Left hindlimb (tissue), 1 donor: ENCODE measurements at regions not wholly inside any gene's neighbourhood (a gene's known extent, or its start where the extent isn't known, plus 50 kb on each side); places are given as distances from the start of the nearest gene placed in this dataset.
"Not testable (repeated sequence)": the region's sequence is repeated elsewhere in the genome, so short reads cannot be mapped to it uniquely, and the experiment has no call there.

Experiments
- DNase-seq: peaks from one replicate; pipeline ENCODE4 v3.0.0-alpha.2; 2018

GRCh38 chr12:56872366-56872765 lies 61.8 kb downstream of the SDR9C7 start:
- DNase-seq = no peak

GRCh38 chr12:56867216-56867615 lies 67.0 kb downstream of the SDR9C7 start:
- no peak for DNase-seq

GRCh38 chr12:56866493-56866892 lies 67.7 kb downstream of the SDR9C7 start:
- no peak for DNase-seq

- DNase-seq = no peak
Observed at GRCh38 chr12:56864318-56864717, 69.9 kb downstream of the SDR9C7 start.

- no peak for DNase-seq
Observed at GRCh38 chr12:56863789-56864188, 70.4 kb downstream of the SDR9C7 start.

- no peak for DNase-seq
Observed at GRCh38 chr12:56862264-56862663, 71.9 kb downstream of the SDR9C7 start.

GRCh38 chr12:56853392-56853978 lies 80.7 kb downstream of the SDR9C7 start:
- DNase-seq = not testable (repeated sequence)

GRCh38 chr12:56851462-56851861 lies 82.7 kb downstream of the SDR9C7 start:
- no peak for DNase-seq

- no peak for DNase-seq
Observed at GRCh38 chr12:56840922-56841321, 77.8 kb downstream of the HSD17B6 start.

- peak; percentile 44 for DNase-seq
Observed at GRCh38 chr12:56839915-56840325, 76.8 kb downstream of the HSD17B6 start.

GRCh38 chr12:56839489-56839848 lies 76.3 kb downstream of the HSD17B6 start:
- DNase-seq = no peak

GRCh38 chr12:56838621-56839488 lies 75.7 kb downstream of the HSD17B6 start:
- DNase-seq = no peak
